Fibroblast of villous mesenchyme (primary cell): ENCODE measurements at regions not wholly inside any gene's neighbourhood (a gene's known extent, or its start where the extent isn't known, plus 50 kb on each side); places are given as distances from the start of the nearest gene placed in this dataset.

ENCODE experiments used
- DNase-seq: peaks from one replicate; pipeline ENCODE4 v3.0.0-alpha.2; 2010; ENCODE audit warnings: low read depth
- H3K4me3 ChIP-seq: 2 replicates; pipeline ENCODE4 v1.5.1; 2011; ENCODE audit warnings: low read depth, mild to moderate bottlenecking, low read length
- CTCF ChIP-seq: IDR thresholded peaks from 2 replicates; pipeline ENCODE4 v1.5.1; 2012; ENCODE audit warnings: low read depth, mild to moderate bottlenecking, low read length; ENCODE audit not compliant: insufficient read depth

GRCh38 chr1:18007391-18008041, 100.1 kb upstream of the IGSF21 start:
- TF ChIP-seq CTCF: no peak
- no peak for DNase-seq
- no peak overlapping the region for H3K4me3 ChIP-seq

- no peak overlapping the region for H3K4me3 ChIP-seq
- TF ChIP-seq CTCF: no peak
Observed at GRCh38 chr1:18008081-18008480, 99.5 kb upstream of the IGSF21 start.

GRCh38 chr1:18009055-18009454, 98.5 kb upstream of the IGSF21 start:
- no peak overlapping the region for H3K4me3 ChIP-seq
- no peak for DNase-seq
- TF ChIP-seq CTCF: no peak

More at GRCh38 chr1:18008081-18008480, 99.5 kb upstream of the IGSF21 start:
- no peak for DNase-seq

- TF ChIP-seq CTCF: no peak
- no peak for DNase-seq
- no peak overlapping the region for H3K4me3 ChIP-seq
Observed at GRCh38 chr1:18009478-18009961, 98.1 kb upstream of the IGSF21 start.

- TF ChIP-seq CTCF: no peak
- no peak for DNase-seq
- no peak overlapping the region for H3K4me3 ChIP-seq
Observed at GRCh38 chr1:18010408-18010807, 97.2 kb upstream of the IGSF21 start.

GRCh38 chr1:18010945-18011344, 96.7 kb upstream of the IGSF21 start:
- no peak for TF ChIP-seq CTCF
- no peak overlapping the region for H3K4me3 ChIP-seq
- no peak for DNase-seq

GRCh38 chr1:18011703-18012102, 95.9 kb upstream of the IGSF21 start:
- no peak for TF ChIP-seq CTCF
- H3K4me3 ChIP-seq: no peak overlapping the region
- DNase-seq: no peak
